ENCODE measurements at regions not wholly inside any gene's neighbourhood (a gene's known extent, or its start where the extent isn't known, plus 50 kb on each side); places are given as distances from the start of the nearest gene placed in this dataset.
"Not testable (repeated sequence)": the region's sequence is repeated elsewhere in the genome, so short reads cannot be mapped to it uniquely, and the experiment has no call there.

- not testable (repeated sequence) for H3K9me3 ChIP-seq (ENCODE audit: low read depth, low read length); DNase-seq (ENCODE audit: low read depth, low spot score); H3K4me3 ChIP-seq; H3K9ac ChIP-seq (ENCODE audit: insufficient read length); H3K27ac ChIP-seq; H3K36me3 ChIP-seq (ENCODE audit: insufficient read depth, low read length)
Measured at GRCh38 chr9:41839786-41840185, 289.4 kb downstream of the CNTNAP3B start.

GRCh38 chr9:41838953-41839352, 290.3 kb downstream of the CNTNAP3B start:
- H3K36me3 ChIP-seq (ENCODE audit: insufficient read depth, low read length); DNase-seq (ENCODE audit: low read depth, low spot score); H3K27ac ChIP-seq; H3K9me3 ChIP-seq (ENCODE audit: low read depth, low read length); H3K9ac ChIP-seq (ENCODE audit: insufficient read length); H3K4me3 ChIP-seq: not testable (repeated sequence)

- H3K4me3 ChIP-seq; H3K9me3 ChIP-seq (ENCODE audit: low read depth, low read length); H3K27ac ChIP-seq; H3K9ac ChIP-seq (ENCODE audit: insufficient read length); DNase-seq (ENCODE audit: low read depth, low spot score); H3K36me3 ChIP-seq (ENCODE audit: insufficient read depth, low read length): not testable (repeated sequence)
Measured at GRCh38 chr9:41838562-41838851, 290.7 kb downstream of the CNTNAP3B start.

GRCh38 chr9:41837684-41838561, 291.3 kb downstream of the CNTNAP3B start:
- DNase-seq (ENCODE audit: low read depth, low spot score); H3K27ac ChIP-seq; H3K4me3 ChIP-seq; H3K9me3 ChIP-seq (ENCODE audit: low read depth, low read length); H3K36me3 ChIP-seq (ENCODE audit: insufficient read depth, low read length); H3K9ac ChIP-seq (ENCODE audit: insufficient read length): not testable (repeated sequence)

GRCh38 chr9:41833108-41833507, 296.1 kb downstream of the CNTNAP3B start:
- not testable (repeated sequence) for H3K9me3 ChIP-seq (ENCODE audit: low read depth, low read length); DNase-seq (ENCODE audit: low read depth, low spot score); H3K4me3 ChIP-seq; H3K36me3 ChIP-seq (ENCODE audit: insufficient read depth, low read length); H3K9ac ChIP-seq (ENCODE audit: insufficient read length); H3K27ac ChIP-seq

- not testable (repeated sequence) for H3K4me3 ChIP-seq; H3K36me3 ChIP-seq (ENCODE audit: insufficient read depth, low read length); H3K9ac ChIP-seq (ENCODE audit: insufficient read length); H3K9me3 ChIP-seq (ENCODE audit: low read depth, low read length); H3K27ac ChIP-seq; DNase-seq (ENCODE audit: low read depth, low spot score)
Measured at GRCh38 chr9:41824723-41825122, 304.5 kb downstream of the CNTNAP3B start.

GRCh38 chr9:41802706-41803105, 326.5 kb downstream of the CNTNAP3B start:
- DNase-seq (ENCODE audit: low read depth, low spot score) = not testable (repeated sequence)

GRCh38 chr9:41798684-41799083, 330.5 kb downstream of the CNTNAP3B start:
- not testable (repeated sequence) for DNase-seq (ENCODE audit: low read depth, low spot score); H3K9me3 ChIP-seq (ENCODE audit: low read depth, low read length); H3K27ac ChIP-seq; H3K9ac ChIP-seq (ENCODE audit: insufficient read length); H3K36me3 ChIP-seq (ENCODE audit: insufficient read depth, low read length); H3K4me3 ChIP-seq

More at GRCh38 chr9:41802706-41803105, 326.5 kb downstream of the CNTNAP3B start:
- not testable (repeated sequence) for H3K9ac ChIP-seq (ENCODE audit: insufficient read length); H3K27ac ChIP-seq; H3K36me3 ChIP-seq (ENCODE audit: insufficient read depth, low read length); H3K9me3 ChIP-seq (ENCODE audit: low read depth, low read length); H3K4me3 ChIP-seq

GRCh38 chr9:41790719-41791363, 338.4 kb downstream of the CNTNAP3B start:
- not testable (repeated sequence) for H3K4me3 ChIP-seq; H3K9ac ChIP-seq (ENCODE audit: insufficient read length); H3K9me3 ChIP-seq (ENCODE audit: low read depth, low read length); DNase-seq (ENCODE audit: low read depth, low spot score); H3K27ac ChIP-seq; H3K36me3 ChIP-seq (ENCODE audit: insufficient read depth, low read length)

GRCh38 chr9:41790007-41790406, 339.2 kb downstream of the CNTNAP3B start:
- not testable (repeated sequence) for H3K36me3 ChIP-seq (ENCODE audit: insufficient read depth, low read length); DNase-seq (ENCODE audit: low read depth, low spot score); H3K27ac ChIP-seq; H3K9me3 ChIP-seq (ENCODE audit: low read depth, low read length); H3K9ac ChIP-seq (ENCODE audit: insufficient read length); H3K4me3 ChIP-seq

- H3K9me3 ChIP-seq (ENCODE audit: low read depth, low read length); H3K4me3 ChIP-seq; H3K9ac ChIP-seq (ENCODE audit: insufficient read length); DNase-seq (ENCODE audit: low read depth, low spot score); H3K27ac ChIP-seq; H3K36me3 ChIP-seq (ENCODE audit: insufficient read depth, low read length): not testable (repeated sequence)
Measured at GRCh38 chr9:41789387-41789786, 339.8 kb downstream of the CNTNAP3B start.

GRCh38 chr9:41787951-41788350, 341.3 kb downstream of the CNTNAP3B start:
- not testable (repeated sequence) for H3K4me3 ChIP-seq; H3K27ac ChIP-seq; DNase-seq (ENCODE audit: low read depth, low spot score); H3K9ac ChIP-seq (ENCODE audit: insufficient read length); H3K36me3 ChIP-seq (ENCODE audit: insufficient read depth, low read length); H3K9me3 ChIP-seq (ENCODE audit: low read depth, low read length)

- DNase-seq (ENCODE audit: low read depth, low spot score); H3K9ac ChIP-seq (ENCODE audit: insufficient read length); H3K9me3 ChIP-seq (ENCODE audit: low read depth, low read length); H3K4me3 ChIP-seq; H3K27ac ChIP-seq; H3K36me3 ChIP-seq (ENCODE audit: insufficient read depth, low read length): not testable (repeated sequence)
Measured at GRCh38 chr9:41787270-41787669, 342.0 kb downstream of the CNTNAP3B start.

- H3K9ac ChIP-seq (ENCODE audit: insufficient read length); H3K36me3 ChIP-seq (ENCODE audit: insufficient read depth, low read length); DNase-seq (ENCODE audit: low read depth, low spot score); H3K9me3 ChIP-seq (ENCODE audit: low read depth, low read length); H3K27ac ChIP-seq; H3K4me3 ChIP-seq: not testable (repeated sequence)
Measured at GRCh38 chr9:41784006-41784405, 345.2 kb downstream of the CNTNAP3B start.

Data from SK-N-MC (cell line).